GM19397 (cell line): ENCODE measurements at regions not wholly inside any gene's neighbourhood (a gene's known extent, or its start where the extent isn't known, plus 50 kb on each side); places are given as distances from the start of the nearest gene placed in this dataset.

Experiments
- ATAC-seq: cut with Tn5 transposase; IDR thresholded peaks from one replicate; pipeline ENCODE4 v1.9.1; 2021; ENCODE audit warnings: mild to moderate bottlenecking, moderate library complexity; ENCODE audit not compliant: unreplicated experiment

GRCh38 chr15:59953392-59953883, 50.7 kb upstream of the FOXB1 start:
- ATAC-seq = no peak

DNA sequence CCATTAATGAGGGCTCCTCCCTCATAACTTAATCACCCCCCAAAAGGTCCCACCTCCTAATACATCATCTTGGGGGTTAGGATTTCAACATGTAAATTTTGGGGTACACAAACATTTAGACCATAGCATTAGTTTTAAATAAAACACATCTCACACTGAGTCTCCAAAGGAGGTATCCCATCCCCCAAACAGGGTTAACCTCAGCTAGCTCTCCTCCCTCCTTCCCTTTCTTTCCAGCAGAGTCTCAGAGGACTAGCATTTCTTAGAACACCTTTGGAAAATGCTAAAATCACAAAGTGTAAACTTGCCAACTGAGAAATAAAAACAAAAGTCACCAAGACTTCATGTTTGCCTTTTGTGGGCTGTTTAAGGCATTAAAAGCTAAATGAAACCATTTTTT, 51.2 kb upstream of the FOXB1 start:
- ATAC-seq = no peak

GRCh38 chr15:59950603-59951388, 53.3 kb upstream of the FOXB1 start:
- no peak for ATAC-seq

- no peak for ATAC-seq
These were observed 55.0 kb upstream of the FOXB1 start for GRCh38 chr15:59948924-59949613.

DNA sequence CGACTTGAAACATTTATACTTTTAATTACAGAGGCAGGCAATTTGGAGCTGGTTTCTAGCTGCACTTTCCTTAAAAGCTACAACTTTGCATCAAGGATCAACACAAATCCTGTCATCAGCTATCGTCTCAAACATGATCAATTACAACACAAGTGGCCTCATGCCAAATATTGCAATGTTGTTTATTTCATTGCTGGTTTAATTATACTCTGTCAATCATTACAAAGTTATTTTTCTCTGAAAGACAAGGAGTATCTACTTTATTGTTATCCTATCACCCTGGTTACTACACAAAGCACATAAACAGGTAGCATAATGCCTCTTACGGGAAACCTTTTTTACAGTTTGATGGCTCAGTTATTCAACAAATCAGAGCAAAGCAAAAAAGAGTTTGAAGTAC, 58.0 kb upstream of the FOXB1 start:
- no peak for ATAC-seq

DNA sequence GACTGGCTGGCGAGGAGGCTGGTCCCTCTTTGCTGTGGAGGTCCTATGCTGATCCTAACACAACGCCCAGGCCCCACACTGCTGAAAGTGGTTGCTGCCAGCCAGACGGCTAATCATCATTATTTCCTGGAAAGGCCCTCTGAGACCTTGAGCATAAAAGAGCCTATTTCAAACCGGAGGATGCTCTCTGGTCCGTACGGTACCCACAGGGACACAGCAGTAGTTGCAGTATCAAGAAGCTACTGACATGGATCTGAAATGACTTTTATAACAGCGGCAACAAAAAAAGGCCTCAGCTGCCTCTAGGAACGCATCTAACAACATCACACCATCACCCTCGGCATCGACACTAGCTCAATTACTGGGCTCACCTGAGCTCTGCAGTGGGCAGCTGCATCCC, 59.1 kb upstream of the FOXB1 start:
- ATAC-seq = no peak

GRCh38 chr15:59941612-59942011, 62.5 kb upstream of the FOXB1 start:
- ATAC-seq = no peak

DNA sequence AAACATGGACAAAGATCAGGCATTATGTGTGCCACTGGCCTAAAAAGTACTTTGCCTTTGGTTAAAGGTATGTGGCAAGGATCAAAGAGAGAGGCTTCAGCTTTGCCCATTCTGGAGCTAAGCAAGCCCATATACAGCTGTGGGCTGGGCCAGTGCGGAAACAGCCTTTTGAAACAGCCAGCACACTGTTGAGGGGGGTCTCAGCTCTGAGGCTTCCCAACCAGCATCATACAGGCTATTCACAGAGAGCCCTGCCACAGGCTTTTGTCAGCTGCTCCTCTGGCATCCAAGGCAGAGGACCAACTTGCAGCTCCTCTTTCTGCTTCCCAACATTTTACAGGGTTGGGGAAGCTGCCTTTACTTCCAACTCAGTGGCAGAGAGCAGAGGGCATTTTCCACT, 63.2 kb upstream of the FOXB1 start:
- no peak for ATAC-seq

GRCh38 chr15:59940456-59940855, 63.7 kb upstream of the FOXB1 start:
- no peak for ATAC-seq

DNA sequence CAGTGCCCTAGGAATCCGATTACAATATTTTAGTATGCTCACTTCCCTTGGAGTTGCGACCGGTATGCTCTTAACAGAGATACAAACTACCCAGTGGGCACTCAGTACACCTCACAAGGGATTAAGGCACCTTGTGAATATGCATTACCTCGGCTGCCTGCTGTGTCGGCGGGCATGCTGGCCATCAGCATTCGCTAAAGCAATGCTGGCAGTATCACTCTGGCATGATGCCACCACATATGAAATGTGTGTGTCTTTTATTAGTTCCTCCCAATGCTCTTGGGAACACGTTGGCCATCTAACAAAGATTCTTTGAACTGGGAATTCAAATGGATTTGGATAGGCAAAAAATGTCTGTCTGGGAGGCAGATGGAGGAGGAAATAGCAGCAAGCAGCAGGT, 67.4 kb upstream of the FOXB1 start:
- no peak for ATAC-seq

GRCh38 chr15:59933607-59934006, 70.5 kb upstream of the FOXB1 start:
- no peak for ATAC-seq

- ATAC-seq = no peak
These were observed 72.4 kb upstream of the FOXB1 start for GRCh38 chr15:59931646-59932261.

DNA sequence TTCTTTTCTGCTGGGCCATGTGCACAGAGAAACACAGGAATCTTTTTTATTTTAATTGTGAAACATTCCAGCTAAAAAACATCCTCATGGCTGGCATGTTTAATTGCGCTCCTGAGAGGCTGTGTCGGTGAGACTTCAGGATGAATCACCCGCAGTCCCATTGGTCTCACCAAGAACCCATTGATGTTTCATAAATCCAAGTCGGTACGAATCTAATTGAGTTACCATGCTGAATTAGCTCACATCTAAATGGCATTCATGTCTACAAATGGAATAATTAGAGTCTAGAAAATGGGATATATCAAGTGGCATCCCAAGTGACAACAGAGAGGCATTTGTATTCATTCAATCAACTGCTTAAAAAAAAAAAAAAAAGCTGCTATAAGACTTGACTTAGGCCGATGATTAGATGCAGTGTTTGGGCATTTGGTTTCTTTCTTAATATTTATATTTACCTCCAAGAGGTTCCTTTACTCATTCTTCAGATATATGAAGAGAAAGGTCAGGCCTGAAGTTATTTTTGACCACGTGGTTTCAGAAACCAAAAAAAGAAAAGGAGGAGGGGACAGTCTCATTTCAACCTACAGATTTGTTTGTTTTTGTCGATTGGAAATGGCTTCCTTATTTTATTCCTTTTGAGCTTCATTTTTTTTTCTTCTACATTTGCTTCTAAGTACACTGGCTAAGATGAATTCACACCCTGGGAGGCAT, 79.1 kb upstream of the FOXB1 start:
- ATAC-seq = no peak

GRCh38 chr15:59924096-59924495, 80.0 kb upstream of the FOXB1 start:
- ATAC-seq = no peak

DNA sequence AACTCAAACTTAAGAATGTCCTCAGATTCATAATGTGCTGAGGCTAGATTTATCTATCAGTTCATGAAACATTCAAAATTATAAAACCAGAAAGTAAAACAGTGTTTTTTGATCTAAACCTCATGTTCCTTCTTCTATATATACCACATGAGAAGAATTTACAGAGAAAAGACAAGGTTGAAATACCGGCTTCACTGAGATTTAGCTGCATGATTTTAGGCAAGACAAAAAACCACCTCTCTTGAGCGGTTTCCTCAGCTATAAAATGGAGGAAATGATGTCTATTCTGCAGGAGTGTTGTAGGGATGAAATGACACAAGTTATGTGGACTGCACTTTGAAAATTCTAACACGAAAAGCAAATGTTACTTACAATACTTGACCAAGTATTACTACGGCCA, 80.6 kb upstream of the FOXB1 start:
- ATAC-seq = no peak

DNA sequence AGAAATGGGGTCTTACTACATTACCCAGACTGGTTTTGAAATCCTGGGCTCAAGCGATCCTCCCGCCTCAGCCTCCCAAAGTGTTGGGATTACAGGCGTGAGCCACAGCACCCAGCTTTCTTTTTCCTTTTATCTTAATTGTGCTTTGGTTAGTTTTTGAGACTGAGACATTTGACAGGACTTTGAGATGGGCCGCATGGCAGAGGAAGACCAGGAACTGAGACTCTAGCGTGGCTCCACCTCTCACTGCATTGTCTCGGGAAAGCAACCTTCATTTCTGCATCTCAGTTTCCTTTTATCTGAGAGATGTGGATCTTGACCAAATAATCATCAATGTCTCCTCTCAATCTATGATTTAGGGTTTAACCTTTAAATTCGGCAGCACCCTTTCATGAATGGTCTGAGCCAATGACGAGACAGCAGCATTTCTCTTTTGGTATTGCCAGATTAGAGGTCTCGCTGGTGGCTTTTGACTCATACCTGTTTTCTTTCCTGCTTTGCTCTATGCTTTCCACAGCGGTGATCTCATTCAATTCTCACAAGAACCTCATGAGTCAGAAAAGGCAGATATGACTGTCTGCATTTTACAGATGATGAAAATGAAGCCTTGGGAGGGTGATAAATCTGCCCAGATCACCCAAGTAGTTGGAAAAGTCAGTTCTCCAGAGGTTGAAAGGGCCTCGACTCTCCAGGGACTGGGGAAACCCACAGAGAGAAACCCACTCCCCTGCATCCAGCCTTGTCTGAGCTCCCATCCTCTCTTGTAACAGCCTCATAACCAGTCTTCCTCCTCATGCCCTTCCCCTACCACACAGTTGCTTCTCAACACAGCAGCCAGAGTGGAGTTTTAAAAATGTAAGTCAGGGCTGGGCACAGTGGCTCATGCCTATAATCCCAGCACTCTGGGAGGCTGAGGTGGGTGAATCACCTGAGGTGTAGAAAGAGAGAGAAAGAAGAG, 84.8 kb upstream of the FOXB1 start:
- ATAC-seq = no peak

DNA sequence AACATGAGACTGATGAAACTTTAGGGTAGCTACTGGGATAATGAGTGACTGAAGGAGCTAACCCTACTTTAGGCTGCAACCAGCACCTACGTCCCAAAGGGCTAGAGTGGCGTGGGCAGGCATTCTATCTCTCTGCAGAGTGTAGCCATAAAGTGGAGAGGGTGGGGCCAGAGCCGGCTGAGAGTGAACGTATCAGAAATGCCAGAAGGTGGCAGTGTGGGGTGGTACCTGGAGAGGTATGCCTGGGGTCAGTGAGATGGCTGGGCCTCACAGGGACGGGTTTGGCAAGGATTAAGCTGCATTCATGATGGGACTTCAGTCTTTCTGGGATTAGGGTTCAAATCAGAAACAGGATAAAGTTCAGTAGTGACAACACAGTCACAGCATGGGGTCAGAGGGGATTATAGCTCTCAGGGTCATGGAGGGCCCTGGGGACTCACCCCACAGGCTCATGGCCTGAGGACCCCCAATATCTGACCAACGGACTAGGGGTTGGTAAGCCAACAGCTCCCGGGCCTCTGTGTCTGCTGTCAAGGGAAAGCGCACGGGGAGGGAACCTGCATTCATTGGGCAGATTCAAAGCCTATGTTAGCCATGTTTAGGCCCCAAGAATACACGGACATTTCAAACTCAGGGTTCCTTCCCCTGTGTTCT, 86.5 kb upstream of the FOXB1 start:
- ATAC-seq = peak; percentile 71

DNA sequence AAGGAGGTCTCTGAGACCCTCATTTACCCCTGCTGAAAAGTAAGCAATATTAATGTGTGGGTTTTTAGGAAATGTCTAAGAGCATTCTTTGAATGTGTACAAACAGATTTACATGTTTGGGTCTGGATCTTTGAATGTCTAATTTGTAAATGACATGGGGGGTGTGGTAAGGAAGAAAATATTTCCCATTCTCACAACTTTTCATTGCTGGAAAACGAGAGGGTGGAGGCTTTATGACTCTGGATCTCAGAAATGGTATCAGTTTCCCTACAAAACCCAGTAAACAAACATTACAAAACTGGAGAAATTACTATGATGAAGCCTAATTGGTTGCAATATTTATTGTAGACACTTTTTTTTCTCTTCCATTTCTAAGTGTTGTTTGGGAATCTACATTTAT, 98.1 kb upstream of the FOXB1 start:
- ATAC-seq = no peak

DNA sequence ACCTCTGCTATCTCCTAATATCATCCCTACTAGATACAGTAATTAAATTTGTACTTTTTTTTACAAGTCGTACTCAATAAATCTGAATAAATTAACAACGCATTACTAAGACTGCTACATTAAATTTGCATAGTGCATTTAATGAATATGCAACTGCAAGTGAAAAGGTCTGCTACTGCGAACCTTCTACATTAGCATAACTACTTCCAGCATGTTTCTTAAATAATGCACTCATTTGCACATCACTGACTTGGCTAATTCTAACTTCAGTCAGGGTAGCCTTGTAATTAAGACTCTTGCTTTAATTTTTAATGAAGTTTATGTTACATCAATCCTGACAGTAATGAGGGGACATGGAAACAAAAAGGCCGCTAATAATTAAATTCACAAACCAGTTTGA, 98.9 kb upstream of the FOXB1 start:
- no peak for ATAC-seq
